Keratinocyte (primary cell): ENCODE measurements at regions not wholly inside any gene's neighbourhood (a gene's known extent, or its start where the extent isn't known, plus 50 kb on each side); places are given as distances from the start of the nearest gene placed in this dataset.

ENCODE experiments used
- EZH2 ChIP-seq: IDR thresholded peaks from one replicate; pipeline ENCODE4 v1.6.1; 2012; ENCODE audit warnings: inconsistent platforms, mild to moderate bottlenecking, low read length, moderate library complexity
- TF ChIP-seq, protein P1 (sequence below), 3 experiments: IDR thresholded peaks in 1 of 3; conservative IDR thresholded peaks in 1 of 3; optimal IDR thresholded peaks in 1 of 3; 2 replicates in 2 of 3; 3 replicates in 1 of 3; pipeline versions ENCODE3 to v1.5.1; 2011; ENCODE audit warnings: low read length in 3 of 3, mild to moderate bottlenecking in 3 of 3, moderate library complexity in 2 of 3, control low read depth in 1 of 3, inconsistent platforms in 1 of 3; ENCODE audit not compliant: insufficient read depth in 2 of 3; ENCODE audit errors: extremely low read depth in 1 of 3

DNA sequence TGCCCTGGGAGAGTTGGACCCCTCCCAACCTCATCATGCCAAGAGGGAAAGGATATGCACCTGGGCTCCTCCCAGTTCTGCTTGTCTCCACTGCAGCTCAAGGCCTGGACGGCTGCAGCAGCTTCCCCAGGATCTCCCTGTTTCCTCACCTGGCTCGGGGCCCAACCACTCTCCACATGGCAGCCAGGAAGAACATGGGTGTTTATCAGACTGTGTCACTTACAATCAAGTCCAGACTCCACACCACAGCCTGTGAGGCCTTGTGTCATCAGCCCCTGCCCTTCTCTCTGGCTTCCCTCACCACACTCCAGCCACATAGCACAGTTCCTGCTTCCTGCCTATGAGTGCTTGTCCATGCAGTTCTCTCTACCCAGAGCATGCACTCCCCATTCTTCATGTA lies 534.4 kb downstream of the EPHB1 start:
- TF ChIP-seq, protein P1, sequence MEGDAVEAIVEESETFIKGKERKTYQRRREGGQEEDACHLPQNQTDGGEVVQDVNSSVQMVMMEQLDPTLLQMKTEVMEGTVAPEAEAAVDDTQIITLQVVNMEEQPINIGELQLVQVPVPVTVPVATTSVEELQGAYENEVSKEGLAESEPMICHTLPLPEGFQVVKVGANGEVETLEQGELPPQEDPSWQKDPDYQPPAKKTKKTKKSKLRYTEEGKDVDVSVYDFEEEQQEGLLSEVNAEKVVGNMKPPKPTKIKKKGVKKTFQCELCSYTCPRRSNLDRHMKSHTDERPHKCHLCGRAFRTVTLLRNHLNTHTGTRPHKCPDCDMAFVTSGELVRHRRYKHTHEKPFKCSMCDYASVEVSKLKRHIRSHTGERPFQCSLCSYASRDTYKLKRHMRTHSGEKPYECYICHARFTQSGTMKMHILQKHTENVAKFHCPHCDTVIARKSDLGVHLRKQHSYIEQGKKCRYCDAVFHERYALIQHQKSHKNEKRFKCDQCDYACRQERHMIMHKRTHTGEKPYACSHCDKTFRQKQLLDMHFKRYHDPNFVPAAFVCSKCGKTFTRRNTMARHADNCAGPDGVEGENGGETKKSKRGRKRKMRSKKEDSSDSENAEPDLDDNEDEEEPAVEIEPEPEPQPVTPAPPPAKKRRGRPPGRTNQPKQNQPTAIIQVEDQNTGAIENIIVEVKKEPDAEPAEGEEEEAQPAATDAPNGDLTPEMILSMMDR (optimal IDR thresholded peaks at IDR 0.05 in 1 of 3, IDR thresholded peaks at IDR 0.05 in 1 of 3, conservative IDR thresholded peaks at IDR 0.05 in 1 of 3; ENCODE audit: extremely low read depth in 1 of 3, insufficient read depth in 2 of 3, low read length in 3 of 3) = no peak
- no peak for TF ChIP-seq EZH2
